GM12878 (cell line): ENCODE measurements at regions not wholly inside any gene's neighbourhood (a gene's known extent, or its start where the extent isn't known, plus 50 kb on each side); places are given as distances from the start of the nearest gene placed in this dataset.

ENCODE experiments used
- ATAC-seq: fragments of 200-7000 bp; cut with Tn5 transposase; 3 replicates; pipeline ENCODE4 v1.9.1; 2020; ENCODE audit warnings: mild to moderate bottlenecking, moderate library complexity
- BruUV-seq: library from RNA; stranded (reverse); fragments of 400-500 nt; replicated peaks from 2 replicates; lab custom pipeline; 2021; lab: Mats Ljungman, UMichigan
- CTCF ChIA-PET: fragments of 300-600 bp; sonication (Branson Sonifier 250); formaldehyde crosslinking; extraction: SDS; loops from one replicate; lab custom pipeline; 2021; ENCODE audit warnings: inconsistent platforms; lab: Yijun Ruan, JAX
- POLR2A ChIA-PET: fragments of 350-600 bp; formaldehyde crosslinking; extraction: SDS; loops from one replicate; lab custom pipeline; 2021; ENCODE audit warnings: inconsistent platforms; lab: Charles Lee
- RAD21 ChIA-PET: fragments of 300-600 bp; sonication (Branson Sonifier 250); formaldehyde crosslinking; loops from one replicate; lab custom pipeline; 2023; ENCODE audit warnings: antibody characterized with exemption; ENCODE audit not compliant: unreplicated experiment; lab: Charles Lee
- SMC1A ChIA-PET: fragments of 300-600 bp; sonication (Branson Sonifier 250); formaldehyde crosslinking; loops from one replicate; lab custom pipeline; 2023; ENCODE audit not compliant: unreplicated experiment, uncharacterized antibody; lab: Charles Lee
- DNase-seq: peaks from one replicate; pipeline ENCODE4 v3.0.0-alpha.2; 2011; ENCODE audit warnings: low read depth, low spot score
- FAIRE-seq: peaks from 3 replicates; lab custom pipeline; 2011; peaks lifted over from hg19 to GRCh38; lab: Jason Lieb, UNC
- H2AFZ ChIP-seq: 2 replicates; pipeline ENCODE4 v1.6.0; 2011; ENCODE audit warnings: low read depth, low read length, control low read depth; ENCODE audit not compliant: control insufficient read depth
- H3K27ac ChIP-seq: 2 replicates; pipeline ENCODE4 v1.5.1; 2011; ENCODE audit warnings: control low read depth; ENCODE audit not compliant: control insufficient read depth, insufficient read depth
- H3K27me3 ChIP-seq, 2 experiments: replicated peaks in 1 of 2; 2 replicates each; pipeline versions ENCODE4 v1.6.0 to v1.6.1; 2011; ENCODE audit warnings: low read length in 1 of 2; ENCODE audit not compliant: control insufficient read depth in 2 of 2, insufficient read depth in 2 of 2
- H3K36me3 ChIP-seq, 2 experiments: 2 replicates each; pipeline ENCODE4 v1.5.1; 2011; ENCODE audit warnings: low read length in 1 of 2; ENCODE audit not compliant: control insufficient read depth in 2 of 2, insufficient read depth in 2 of 2
- H3K4me1 ChIP-seq: 2 replicates; pipeline ENCODE4 v1.6.1; 2011; ENCODE audit warnings: mild to moderate bottlenecking, low read length, moderate library complexity, mixed read lengths; ENCODE audit not compliant: control insufficient read depth, insufficient read depth
- H3K4me2 ChIP-seq: 2 replicates; pipeline ENCODE4 v1.6.0; 2011; ENCODE audit warnings: control low read depth; ENCODE audit not compliant: control insufficient read depth, insufficient read depth
- H3K4me3 ChIP-seq: fragments of 200-600 bp; sonication (generic); 2 replicates; pipeline ENCODE4 v1.5.1; 2016
- H3K79me2 ChIP-seq: 2 replicates; pipeline ENCODE4 v1.6.0; 2011; ENCODE audit warnings: low read length; ENCODE audit not compliant: control insufficient read depth, insufficient read depth
- H3K9ac ChIP-seq: 2 replicates; pipeline ENCODE4 v1.8.0; 2011; ENCODE audit warnings: low read length, control low read depth, mixed read lengths; ENCODE audit not compliant: control insufficient read depth, insufficient read depth
- H3K9me3 ChIP-seq: replicated peaks from 3 replicates; pipeline ENCODE4 v1.5.1; 2011; ENCODE audit warnings: mild to moderate bottlenecking, low read length; ENCODE audit not compliant: control insufficient read depth, insufficient read depth
- H4K20me1 ChIP-seq: 2 replicates; pipeline ENCODE4 v1.6.0; 2011; ENCODE audit not compliant: control insufficient read depth, insufficient read depth
- MTA3 ChIP-seq: IDR thresholded peaks from 2 replicates; pipeline ENCODE4 v1.6.1; 2012; ENCODE audit warnings: low read length, inconsistent platforms, borderline replicate concordance
- RBBP5 ChIP-seq: fragments of 200-600 bp; sonication (generic); conservative IDR thresholded peaks from 2 replicates; pipeline ENCODE4 v1.6.1; 2016
- REST ChIP-seq: IDR thresholded peaks from 2 replicates; pipeline ENCODE4 v1.6.1; 2012; ENCODE audit warnings: mild to moderate bottlenecking, low read depth, low read length
- TBL1XR1 ChIP-seq: IDR thresholded peaks from 2 replicates; pipeline ENCODE4 v1.6.1; 2012; ENCODE audit warnings: low read depth, low read length, improper control_type of control experiment
- WGBS: methylation state at CpG from one replicate; pipeline ENCODE4 v1.1.6; 2016; ENCODE audit warnings: low lambda C conversion rate; ENCODE audit not compliant: insufficient replicate concordance, insufficient coverage; ENCODE audit errors: missing lambda C conversion rate; 5-methylcytosine and 5-hydroxymethylcytosine counted together
- in situ Hi-C: fragments of 300-500 bp; cut with MboI; formaldehyde crosslinking; loops from 9 replicates; pipeline ENCODE4 v1.14.3; 2018; ENCODE audit warnings: mixed read lengths
- intact Hi-C: fragments of 100-400 bp; cut with micrococcal nuclease; formaldehyde crosslinking; loops from one replicate; pipeline ENCODE4 v1.14.2; 2022; ENCODE audit not compliant: unreplicated experiment

- CTCF ChIA-PET = no interaction called here
- no peak for ATAC-seq
- in situ Hi-C loops = no loop called here
These were observed 143.7 kb downstream of the ZNF675 start for GRCh38 chr19:23543351-23543750.

More at GRCh38 chr19:23543351-23543750, 143.7 kb downstream of the ZNF675 start:
- Histone ChIP-seq H3K27ac (no peak overlapping the region), H3K9me3 (no peaks in the 10 kb centered on the region; the same call in 2 of the 3 replicates), H3K36me3 (no peaks in the 10 kb centered on the region), H3K79me2 (no peaks in the 10 kb centered on the region), H3K4me2 (no peak overlapping the region), H4K20me1 (no peaks in the 10 kb centered on the region), H3K27me3 (no peaks in the 10 kb centered on the region), H3K4me1 (no peaks in the 10 kb centered on the region), H2AFZ (no peak overlapping the region), H3K4me3 (no peak overlapping the region), H3K9ac (no peak overlapping the region)
- ChIA-PET RAD21 (no interaction called here), POLR2A (no interaction called here), SMC1A (no interaction called here)
- FAIRE-seq (no peak), DNase-seq (no peak)
- intact Hi-C loops = no loop called here
- TF ChIP-seq MTA3 (no peak), REST (no peak), TBL1XR1 (no peak), RBBP5 (no peak)
- 0% methylated on average over 2 of the region's 2 CpGs for WGBS
- BruUV-seq = no TSS peak
